Activated CD4-positive, CD25-positive, alpha-beta regulatory T cell (primary cell): ENCODE measurements at regions not wholly inside any gene's neighbourhood (a gene's known extent, or its start where the extent isn't known, plus 50 kb on each side); places are given as distances from the start of the nearest gene placed in this dataset.
"Not testable (repeated sequence)": the region's sequence is repeated elsewhere in the genome, so short reads cannot be mapped to it uniquely, and the experiment has no call there.

Experiments used
- DNase-seq, 4 experiments: peaks; one replicate each; lab custom pipeline; 2025; lab: John Stamatoyannopoulos, UW

- DNase-seq = no peak
Observed at GRCh38 chr11:15300341-15300740, 185.6 kb downstream of the INSC start.

GRCh38 chr11:15307619-15308024 lies 192.9 kb downstream of the INSC start:
- no peak for DNase-seq

- no peak for DNase-seq
Observed at GRCh38 chr11:15308840-15309239, 194.1 kb downstream of the INSC start.

- DNase-seq = no peak
Observed at GRCh38 chr11:15309296-15309695, 194.6 kb downstream of the INSC start.

GRCh38 chr11:15313862-15314261 lies 199.1 kb downstream of the INSC start:
- DNase-seq = no peak

- DNase-seq = no peak
Observed at GRCh38 chr11:15318814-15319213, 204.1 kb downstream of the INSC start.

- no peak for DNase-seq
Observed at GRCh38 chr11:15326520-15326919, 211.8 kb downstream of the INSC start.

GRCh38 chr11:15327786-15328231 lies 213.1 kb downstream of the INSC start:
- no peak for DNase-seq

- DNase-seq = no peak
Observed at GRCh38 chr11:15333407-15333806, 218.7 kb downstream of the INSC start.

GRCh38 chr11:15334766-15335165 lies 220.0 kb downstream of the INSC start:
- DNase-seq = no peak

- DNase-seq = no peak
Observed at GRCh38 chr11:15336021-15336420, 221.3 kb downstream of the INSC start.

GRCh38 chr11:15339302-15339701 lies 224.6 kb downstream of the INSC start:
- DNase-seq = no peak

GRCh38 chr11:15341587-15341986 lies 226.9 kb downstream of the INSC start:
- DNase-seq = no peak

- DNase-seq = no peak
Observed at GRCh38 chr11:15342163-15342562, 227.4 kb downstream of the INSC start.

- no peak for DNase-seq
Observed at GRCh38 chr11:15346907-15347306, 232.2 kb downstream of the INSC start.

- no peak for DNase-seq
Observed at GRCh38 chr11:15347969-15348734, 233.4 kb downstream of the INSC start.

GRCh38 chr11:15349413-15349812 lies 234.7 kb downstream of the INSC start:
- DNase-seq = no peak

- no peak for DNase-seq
Observed at GRCh38 chr11:15361316-15361715, 246.6 kb downstream of the INSC start.

GRCh38 chr11:15365286-15365685 lies 250.6 kb downstream of the INSC start:
- not testable (repeated sequence) for DNase-seq

- no peak for DNase-seq
Observed at GRCh38 chr11:15367695-15368094, 253.0 kb downstream of the INSC start.

- DNase-seq = no peak
Observed at GRCh38 chr11:15370495-15371147, 255.9 kb downstream of the INSC start.

GRCh38 chr11:15371533-15371932 lies 256.8 kb downstream of the INSC start:
- DNase-seq = no peak

GRCh38 chr11:15374418-15374817 lies 259.7 kb downstream of the INSC start:
- DNase-seq = no peak

- DNase-seq = no peak
Observed at GRCh38 chr11:15378941-15379340, 264.2 kb downstream of the INSC start.
